GM23248 (cell line): ENCODE measurements at regions not wholly inside any gene's neighbourhood (a gene's known extent, or its start where the extent isn't known, plus 50 kb on each side); places are given as distances from the start of the nearest gene placed in this dataset.

ENCODE experiments used
- DNase-seq: peaks from one replicate; pipeline ENCODE4 v3.0.0-alpha.2; 2015
- H2AFZ ChIP-seq: fragments of 200-600 bp; sonication (generic); 2 replicates; pipeline ENCODE4 v1.6.1; 2016; ENCODE audit warnings: antibody characterized with exemption
- H3F3A ChIP-seq: fragments of 200-600 bp; sonication (generic); 2 replicates; pipeline ENCODE4 v1.6.1; 2016; ENCODE audit warnings: mild to moderate bottlenecking, antibody characterized with exemption, mixed run types; ENCODE audit not compliant: insufficient read depth
- H3K27ac ChIP-seq: fragments of 200-600 bp; sonication (generic); 2 replicates; pipeline ENCODE4 v1.5.1; 2016; ENCODE audit warnings: mild to moderate bottlenecking
- H3K27me3 ChIP-seq: fragments of 200-600 bp; sonication (generic); replicated peaks from 2 replicates; pipeline ENCODE4 v1.6.1; 2016; ENCODE audit warnings: mild to moderate bottlenecking; ENCODE audit not compliant: insufficient read depth
- H3K36me3 ChIP-seq: fragments of 200-600 bp; sonication (generic); 2 replicates; pipeline ENCODE4 v1.6.1; 2016; ENCODE audit warnings: low read depth, mild to moderate bottlenecking
- H3K4me1 ChIP-seq: fragments of 200-600 bp; sonication (generic); 2 replicates; pipeline ENCODE4 v1.6.1; 2016; ENCODE audit warnings: mild to moderate bottlenecking; ENCODE audit not compliant: insufficient read depth
- H3K4me2 ChIP-seq: fragments of 200-600 bp; sonication (generic); one replicate; pipeline ENCODE4 v1.6.1; 2016; ENCODE audit warnings: mild to moderate bottlenecking; ENCODE audit not compliant: unreplicated experiment
- H3K4me3 ChIP-seq: fragments of 200-600 bp; sonication (generic); 2 replicates; pipeline ENCODE4 v1.5.1; 2016; ENCODE audit warnings: mild to moderate bottlenecking
- H3K79me2 ChIP-seq: fragments of 200-600 bp; sonication (generic); 2 replicates; pipeline ENCODE4 v1.6.1; 2016; ENCODE audit warnings: mild to moderate bottlenecking; ENCODE audit not compliant: insufficient read depth
- H3K9ac ChIP-seq: fragments of 200-600 bp; sonication (generic); 2 replicates; pipeline ENCODE4 v1.6.1; 2016; ENCODE audit warnings: mild to moderate bottlenecking
- H3K9me2 ChIP-seq: fragments of 200-600 bp; sonication (generic); 2 replicates; pipeline ENCODE4 v1.6.1; 2016; ENCODE audit warnings: mixed run types, mild to moderate bottlenecking, moderate library complexity; ENCODE audit not compliant: insufficient read depth
- H3K9me3 ChIP-seq: fragments of 200-600 bp; sonication (generic); one replicate; pipeline ENCODE4 v1.6.1; 2017; ENCODE audit warnings: low read depth
- H4K20me1 ChIP-seq: fragments of 200-600 bp; sonication (generic); 2 replicates; pipeline ENCODE4 v1.6.0; 2016; ENCODE audit not compliant: insufficient read depth
- EZH2 ChIP-seq: fragments of 200-600 bp; sonication (generic); IDR thresholded peaks from 2 replicates; pipeline ENCODE4 v1.6.1; 2018; ENCODE audit warnings: antibody characterized with exemption, mild to moderate bottlenecking; ENCODE audit not compliant: insufficient read depth, poor library complexity, severe bottlenecking
- EZH2phosphoT487 ChIP-seq: fragments of 200-600 bp; sonication (generic); IDR thresholded peaks from 2 replicates; pipeline ENCODE4 v1.6.1; 2018; ENCODE audit warnings: antibody characterized with exemption, moderate library complexity, mild to moderate bottlenecking, low read depth; ENCODE audit not compliant: insufficient read depth
- WGBS, 2 experiments: methylation state at CpG; one replicate each; pipeline ENCODE4 v1.1.6; 2015 to 2017; ENCODE audit warnings: low lambda C conversion rate in 2 of 2, low coverage in 1 of 2; ENCODE audit errors: missing lambda C conversion rate in 2 of 2; 5-methylcytosine and 5-hydroxymethylcytosine counted together
- in situ Hi-C: fragments of 300-500 bp; cut with MboI; formaldehyde crosslinking; loops from 2 replicates; pipeline ENCODE4 v1.15.0; 2020

- H3F3A ChIP-seq: peaks cover 55% of the 10 kb centered on the region
- in situ Hi-C loops: loop anchor here (10.0 kb wide), 1 partner anchor 165 kb away; no protein-coding TSS in a partner anchor
- TF ChIP-seq EZH2phosphoT487 (no peak), EZH2 (no peak)
- no peak overlapping the region for H3K27ac ChIP-seq
- H3K79me2 ChIP-seq: peaks cover 90% of the 10 kb centered on the region
- no peaks in the 10 kb centered on the region for H3K27me3 ChIP-seq
- no peak for DNase-seq
- H3K4me2 ChIP-seq: no peak overlapping the region
- no peaks in the 10 kb centered on the region for H3K9me3 ChIP-seq
- H2AFZ ChIP-seq: no peak overlapping the region
- H3K36me3 ChIP-seq: peaks cover 5% of the 10 kb centered on the region; the same call in 1 of the 2 replicates
- no peak overlapping the region for H3K4me3 ChIP-seq
- 81 to 82% methylated on average over 18 to 21 of the region's 21 CpGs for WGBS, 2 experiments
- H3K9ac ChIP-seq: no peak overlapping the region
- no peaks in the 10 kb centered on the region for H4K20me1 ChIP-seq
- H3K4me1 ChIP-seq: peaks cover 40% of the 10 kb centered on the region
- no peaks in the 10 kb centered on the region for H3K9me2 ChIP-seq
Measured at GRCh38 chr17:77329741-77330531, 189.2 kb downstream of the SEC14L1 start.

DNA sequence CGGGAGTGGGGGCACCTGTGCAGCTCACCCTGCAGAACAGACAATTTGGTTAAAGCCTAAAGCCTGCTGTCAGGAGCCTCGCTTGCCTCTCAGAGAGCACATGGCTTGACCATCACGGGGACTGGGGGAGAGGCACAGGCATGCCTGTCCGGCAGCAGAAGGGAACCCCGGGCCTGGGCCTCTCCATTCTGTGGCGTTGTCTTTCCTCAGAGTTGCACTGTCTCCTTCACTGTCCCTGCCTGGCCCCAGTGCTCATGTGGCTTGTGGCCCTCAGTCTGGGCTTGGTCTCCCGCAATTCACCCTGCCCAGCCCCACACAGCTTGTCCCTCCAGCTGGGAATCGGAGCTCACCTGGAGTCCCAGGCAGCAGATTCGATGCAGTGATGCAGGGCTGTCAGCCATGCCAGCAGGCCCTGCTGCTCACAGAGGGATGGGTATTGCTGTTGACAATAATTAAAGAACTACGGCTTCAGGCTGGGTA, 189.9 kb downstream of the SEC14L1 start:
- TF ChIP-seq EZH2phosphoT487 (no peak), EZH2 (no peak)
- H3K27me3 ChIP-seq: no peaks in the 10 kb centered on the region
- H2AFZ ChIP-seq: no peak overlapping the region
- 80 to 84% methylated on average over 9 to 10 of the region's 10 CpGs for WGBS, 2 experiments
- no peak overlapping the region for H3K9ac ChIP-seq
- H3K9me3 ChIP-seq: no peaks in the 10 kb centered on the region
- H4K20me1 ChIP-seq: no peaks in the 10 kb centered on the region
- no peak overlapping the region for H3K4me3 ChIP-seq
- in situ Hi-C loops: no loop called here
- H3F3A ChIP-seq: peaks cover 56% of the 10 kb centered on the region
- H3K27ac ChIP-seq: no peak overlapping the region
- DNase-seq: no peak
- no peaks in the 10 kb centered on the region for H3K9me2 ChIP-seq
- H3K4me1 ChIP-seq: peaks cover 37% of the 10 kb centered on the region
- peaks cover 96% of the 10 kb centered on the region for H3K79me2 ChIP-seq
- H3K36me3 ChIP-seq: peaks cover 5% of the 10 kb centered on the region; the same call in 1 of the 2 replicates
- H3K4me2 ChIP-seq: no peak overlapping the region

DNA sequence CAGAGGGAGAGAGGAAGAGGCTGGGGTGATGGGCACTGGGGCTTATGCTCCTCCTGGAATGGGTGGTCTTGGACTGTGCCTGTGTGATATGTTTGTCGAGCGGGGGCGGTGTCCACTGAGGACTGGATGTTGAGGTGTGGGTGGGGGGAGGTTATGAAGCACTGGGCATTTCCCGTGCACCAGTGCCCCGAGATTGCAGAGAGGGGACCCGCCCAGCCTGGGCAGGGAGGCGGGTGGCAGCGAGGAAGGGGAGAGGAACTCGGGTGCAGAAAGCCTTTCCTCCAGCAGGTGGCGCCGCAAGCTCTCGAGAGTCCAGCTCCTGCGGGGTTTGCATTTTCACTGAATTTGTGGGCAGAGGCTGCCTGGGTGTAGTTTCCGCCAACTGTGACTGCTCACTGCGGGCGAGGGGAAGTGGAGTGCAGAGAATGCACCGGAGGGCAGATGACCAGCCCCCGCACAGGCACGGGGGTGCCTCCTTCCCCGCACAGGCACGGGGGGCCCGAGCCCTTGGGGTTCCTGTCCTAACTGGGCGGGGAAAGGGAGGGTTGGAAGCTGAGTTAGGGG, 190.6 kb downstream of the SEC14L1 start:
- no peaks in the 10 kb centered on the region for H3K9me2 ChIP-seq
- peaks cover 56% of the 10 kb centered on the region for H3F3A ChIP-seq
- peaks cover 96% of the 10 kb centered on the region for H3K79me2 ChIP-seq
- H3K9me3 ChIP-seq: no peaks in the 10 kb centered on the region
- DNase-seq: peak; percentile 95
- H3K36me3 ChIP-seq: peaks cover 5% of the 10 kb centered on the region; the same call in 1 of the 2 replicates
- no peaks in the 10 kb centered on the region for H4K20me1 ChIP-seq
- peaks cover 30% of the 10 kb centered on the region for H3K4me1 ChIP-seq
- in situ Hi-C loops: no loop called here
- WGBS, 2 experiments: 14% methylated on average over 17 to 23 of the region's 23 CpGs
- TF ChIP-seq EZH2phosphoT487: no peak
- no peak for TF ChIP-seq EZH2
- H2AFZ ChIP-seq: no peak overlapping the region
- H3K27ac ChIP-seq: peak overlapping the region; percentile 91
- no peak overlapping the region for H3K4me3 ChIP-seq
- H3K4me2 ChIP-seq: peak overlapping the region; percentile 2
- H3K9ac ChIP-seq: peak overlapping the region; percentile 55
- H3K27me3 ChIP-seq: no peaks in the 10 kb centered on the region

DNA sequence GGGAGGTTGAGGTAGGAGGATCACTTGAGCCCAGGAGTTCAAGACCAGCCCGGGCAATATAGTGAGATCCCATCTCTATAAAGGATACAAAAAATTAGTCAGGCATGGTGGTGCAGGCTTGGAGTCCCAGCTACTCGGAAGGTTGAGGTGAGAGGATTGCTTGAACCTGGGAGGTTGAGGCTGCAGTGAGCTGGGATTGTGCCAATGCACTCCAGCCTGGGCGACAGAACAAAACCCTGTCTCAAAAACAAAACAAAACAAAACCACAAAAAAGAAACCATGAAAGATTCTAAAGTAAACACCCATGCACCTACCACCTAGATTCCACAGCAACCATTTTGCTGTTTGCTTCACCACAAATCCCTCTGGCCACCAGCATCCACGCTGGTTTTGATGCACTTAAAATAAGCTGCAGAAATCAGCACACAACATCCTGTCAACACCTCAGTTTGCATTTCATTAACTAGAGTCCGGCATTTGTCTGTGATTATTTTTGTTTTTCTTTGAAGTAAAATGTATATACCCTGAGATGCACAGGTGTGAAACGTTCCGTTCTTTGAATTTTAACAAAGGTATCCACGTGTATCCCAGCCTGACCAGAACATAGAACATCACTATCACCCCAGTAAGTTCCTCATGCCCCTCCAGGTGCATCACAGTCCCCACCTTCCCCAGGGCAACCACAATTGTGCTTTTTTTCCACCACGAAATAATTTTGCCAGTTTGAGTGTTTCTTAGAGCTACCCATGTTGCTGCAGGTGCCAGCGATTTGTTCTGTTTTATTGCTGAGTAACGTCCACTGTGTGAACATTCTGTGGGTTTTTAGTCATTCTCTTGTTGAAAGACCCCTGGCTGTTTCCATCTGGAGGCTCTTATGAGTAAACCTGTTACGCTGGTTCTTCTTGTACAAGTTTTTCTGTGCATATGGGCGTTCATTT, 191.5 kb downstream of the SEC14L1 start:
- peaks cover 96% of the 10 kb centered on the region for H3K79me2 ChIP-seq
- TF ChIP-seq EZH2 (no peak), EZH2phosphoT487 (no peak)
- peak overlapping the region; percentile 55 for H3K9ac ChIP-seq
- H3K36me3 ChIP-seq: peaks cover 5% of the 10 kb centered on the region; the same call in 1 of the 2 replicates
- H3K4me3 ChIP-seq: no peak overlapping the region
- H3K4me1 ChIP-seq: peaks cover 27% of the 10 kb centered on the region
- peak overlapping the region; percentile 2 for H3K4me2 ChIP-seq
- peaks cover 51% of the 10 kb centered on the region for H3F3A ChIP-seq
- H3K27ac ChIP-seq: peak overlapping the region; percentile 91
- H3K9me3 ChIP-seq: no peaks in the 10 kb centered on the region
- no peak for DNase-seq
- no peaks in the 10 kb centered on the region for H3K27me3 ChIP-seq
- no peak overlapping the region for H2AFZ ChIP-seq
- H3K9me2 ChIP-seq: no peaks in the 10 kb centered on the region
- WGBS, 2 experiments: 80% methylated on average over 13 of the region's 13 CpGs
- in situ Hi-C loops: no loop called here
- no peaks in the 10 kb centered on the region for H4K20me1 ChIP-seq
